ENCODE measurements at regions not wholly inside any gene's neighbourhood (a gene's known extent, or its start where the extent isn't known, plus 50 kb on each side); places are given as distances from the start of the nearest gene placed in this dataset.

DNA sequence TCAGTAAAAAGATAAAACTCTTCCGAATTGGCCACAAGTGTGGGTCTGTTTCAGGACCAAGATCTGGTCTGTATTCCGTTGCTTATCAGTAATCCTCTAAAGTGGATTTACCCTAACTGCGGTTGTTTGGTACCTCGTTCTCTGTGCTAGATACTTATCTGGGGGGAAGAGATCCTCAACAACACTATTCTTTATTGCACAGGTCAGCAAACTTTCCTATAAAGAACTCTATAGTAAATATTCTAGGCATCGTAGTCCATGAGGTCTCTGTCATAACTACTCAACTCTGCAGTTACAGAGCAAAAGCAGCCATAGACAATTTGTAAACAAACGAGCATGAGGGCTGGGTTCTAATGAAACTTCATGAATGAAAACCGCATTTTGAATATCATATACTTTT lies 335.8 kb upstream of the KIF2A start:
- DNase-seq (no peak), ATAC-seq (no peak)
- intact Hi-C loops (cut with DNase I; ENCODE audit: low total_unique reads) = no loop called here
- TF ChIP-seq, protein P1, sequence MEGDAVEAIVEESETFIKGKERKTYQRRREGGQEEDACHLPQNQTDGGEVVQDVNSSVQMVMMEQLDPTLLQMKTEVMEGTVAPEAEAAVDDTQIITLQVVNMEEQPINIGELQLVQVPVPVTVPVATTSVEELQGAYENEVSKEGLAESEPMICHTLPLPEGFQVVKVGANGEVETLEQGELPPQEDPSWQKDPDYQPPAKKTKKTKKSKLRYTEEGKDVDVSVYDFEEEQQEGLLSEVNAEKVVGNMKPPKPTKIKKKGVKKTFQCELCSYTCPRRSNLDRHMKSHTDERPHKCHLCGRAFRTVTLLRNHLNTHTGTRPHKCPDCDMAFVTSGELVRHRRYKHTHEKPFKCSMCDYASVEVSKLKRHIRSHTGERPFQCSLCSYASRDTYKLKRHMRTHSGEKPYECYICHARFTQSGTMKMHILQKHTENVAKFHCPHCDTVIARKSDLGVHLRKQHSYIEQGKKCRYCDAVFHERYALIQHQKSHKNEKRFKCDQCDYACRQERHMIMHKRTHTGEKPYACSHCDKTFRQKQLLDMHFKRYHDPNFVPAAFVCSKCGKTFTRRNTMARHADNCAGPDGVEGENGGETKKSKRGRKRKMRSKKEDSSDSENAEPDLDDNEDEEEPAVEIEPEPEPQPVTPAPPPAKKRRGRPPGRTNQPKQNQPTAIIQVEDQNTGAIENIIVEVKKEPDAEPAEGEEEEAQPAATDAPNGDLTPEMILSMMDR (IDR thresholded peaks at IDR 0.05 in 4 of 5, conservative IDR thresholded peaks at IDR 0.05 in 1 of 5) = no peak
- no peak for TF ChIP-seq POLR2A (IDR thresholded peaks at IDR 0.05)
- H3K9me3 ChIP-seq = no peaks in the 10 kb centered on the region
- H3K36me3 ChIP-seq = no peaks in the 10 kb centered on the region
- no peaks in the 10 kb centered on the region for H3K27me3 ChIP-seq
- H3K27ac ChIP-seq = no peak overlapping the region
- H3K4me1 ChIP-seq = no peaks in the 10 kb centered on the region
- no peak overlapping the region for H3K4me3 ChIP-seq
- in situ Hi-C loops (cut with MboI; ENCODE audit: low sequenced_read_pairs in 4 of 4) = no loop called here

DNA sequence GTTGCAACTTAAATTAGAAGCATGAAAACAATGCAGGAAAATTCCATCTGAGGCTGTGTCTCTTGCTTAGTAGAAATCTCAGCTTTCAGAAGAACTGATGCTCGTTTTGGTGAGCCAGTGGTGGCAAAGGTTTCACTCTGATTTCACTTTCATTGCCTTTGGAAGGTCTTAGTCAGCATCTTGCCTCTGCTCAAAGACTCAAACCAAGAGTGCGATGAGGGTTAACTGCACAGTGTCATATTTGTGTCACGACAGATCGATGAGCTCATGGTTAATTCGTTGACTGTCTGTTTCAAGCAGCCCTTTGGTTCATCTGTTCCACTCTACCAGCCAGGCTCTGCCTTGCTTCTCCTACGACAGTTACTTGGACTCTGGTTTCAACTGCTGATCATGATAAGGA lies 331.3 kb upstream of the KIF2A start:
- DNase-seq (no peak), ATAC-seq (no peak)
- Histone ChIP-seq H3K27ac (no peak overlapping the region), H3K27me3 (no peaks in the 10 kb centered on the region), H3K4me3 (no peak overlapping the region), H3K4me1 (no peaks in the 10 kb centered on the region), H3K36me3 (no peaks in the 10 kb centered on the region), H3K9me3 (no peaks in the 10 kb centered on the region)
- TF ChIP-seq, protein P1 (IDR thresholded peaks at IDR 0.05 in 4 of 5, conservative IDR thresholded peaks at IDR 0.05 in 1 of 5) = no peak
- TF ChIP-seq POLR2A (IDR thresholded peaks at IDR 0.05) = no peak
- in situ Hi-C loops (cut with MboI; ENCODE audit: low sequenced_read_pairs in 4 of 4) = no loop called here
- intact Hi-C loops (cut with DNase I; ENCODE audit: low total_unique reads) = no loop called here

DNA sequence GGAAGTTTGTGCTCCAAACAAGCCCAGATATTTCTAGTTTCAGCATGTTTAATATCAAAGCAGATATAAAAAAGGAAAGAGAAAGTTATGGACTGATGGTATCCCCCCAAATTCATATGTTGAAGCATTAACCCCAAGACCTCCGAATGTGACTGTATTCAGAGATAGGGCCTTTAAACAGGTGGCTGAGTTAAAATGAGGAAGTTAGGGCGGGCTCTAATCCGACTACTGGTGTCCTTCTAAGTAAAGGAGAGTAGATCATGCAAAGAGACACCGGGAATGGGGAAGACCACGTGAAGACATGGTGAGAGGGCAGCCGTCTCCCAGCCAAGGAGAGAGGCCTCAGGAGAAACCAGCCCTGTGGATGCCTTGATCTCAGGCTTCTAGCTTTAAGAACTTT lies 324.1 kb upstream of the KIF2A start:
- TF ChIP-seq, protein P1 (IDR thresholded peaks at IDR 0.05 in 4 of 5, conservative IDR thresholded peaks at IDR 0.05 in 1 of 5) = no peak
- no peak for TF ChIP-seq POLR2A (IDR thresholded peaks at IDR 0.05)
- Histone ChIP-seq H3K27me3 (no peaks in the 10 kb centered on the region), H3K4me1 (no peaks in the 10 kb centered on the region), H3K9me3 (no peaks in the 10 kb centered on the region), H3K4me3 (no peak overlapping the region), H3K36me3 (no peaks in the 10 kb centered on the region), H3K27ac (no peak overlapping the region)
- ATAC-seq (no peak), DNase-seq (no peak)
- intact Hi-C loops (cut with DNase I; ENCODE audit: low total_unique reads) (no loop called here), in situ Hi-C loops (cut with MboI; ENCODE audit: low sequenced_read_pairs in 4 of 4) (no loop called here)

DNA sequence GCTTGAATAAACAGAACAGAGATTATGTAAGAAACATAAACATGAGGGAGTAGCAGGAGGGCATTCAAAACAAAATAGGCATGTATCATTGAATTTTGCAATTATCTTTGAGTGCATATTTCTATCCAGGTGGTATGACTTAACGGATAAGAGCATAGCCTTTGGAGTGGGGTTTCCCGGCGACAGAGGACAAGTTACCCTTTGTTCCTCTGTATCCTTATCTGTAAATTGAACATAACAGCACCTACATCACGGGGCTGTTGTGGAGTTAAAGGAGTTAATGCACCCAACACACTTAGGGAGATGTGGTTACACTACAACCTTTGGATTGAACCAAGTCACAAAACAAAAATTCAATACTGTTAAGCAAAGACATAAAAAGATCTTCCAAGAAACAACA lies 314.6 kb upstream of the KIF2A start:
- Histone ChIP-seq H3K4me1 (no peaks in the 10 kb centered on the region), H3K9me3 (no peaks in the 10 kb centered on the region), H3K27me3 (no peaks in the 10 kb centered on the region), H3K4me3 (no peak overlapping the region), H3K36me3 (no peaks in the 10 kb centered on the region), H3K27ac (no peak overlapping the region)
- TF ChIP-seq, protein P1 (IDR thresholded peaks at IDR 0.05 in 4 of 5, conservative IDR thresholded peaks at IDR 0.05 in 1 of 5) = no peak
- TF ChIP-seq POLR2A (IDR thresholded peaks at IDR 0.05) = no peak
- DNase-seq (no peak), ATAC-seq (no peak)
- intact Hi-C loops (cut with DNase I; ENCODE audit: low total_unique reads) (no loop called here), in situ Hi-C loops (cut with MboI; ENCODE audit: low sequenced_read_pairs in 4 of 4) (no loop called here)

DNA sequence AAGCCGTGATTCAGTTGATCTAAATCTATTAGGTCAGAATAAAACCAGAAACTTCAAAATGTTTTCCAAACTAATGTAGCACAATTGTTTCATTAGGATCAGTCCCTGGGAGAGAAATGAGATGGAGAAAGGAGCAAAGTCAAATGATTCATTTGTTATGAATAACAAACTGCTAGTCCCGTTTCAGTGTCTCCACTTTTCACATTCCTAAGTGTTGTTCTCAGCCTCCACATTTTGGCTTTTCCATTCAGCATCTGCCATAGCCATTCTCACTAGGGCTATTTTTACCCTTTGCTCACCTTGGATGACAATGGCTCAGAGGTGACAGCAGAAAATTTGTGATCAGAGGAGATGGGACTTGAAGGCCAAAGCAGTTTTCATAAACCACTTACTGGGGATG lies 314.1 kb upstream of the KIF2A start:
- no peak overlapping the region for H3K27ac ChIP-seq
- in situ Hi-C loops (cut with MboI; ENCODE audit: low sequenced_read_pairs in 4 of 4) (no loop called here), intact Hi-C loops (cut with DNase I; ENCODE audit: low total_unique reads) (no loop called here)
- no peak for ATAC-seq
- H3K4me1 ChIP-seq = no peaks in the 10 kb centered on the region
- H3K9me3 ChIP-seq = no peaks in the 10 kb centered on the region
- no peak for DNase-seq
- H3K4me3 ChIP-seq = no peak overlapping the region
- TF ChIP-seq, protein P1 (IDR thresholded peaks at IDR 0.05 in 4 of 5, conservative IDR thresholded peaks at IDR 0.05 in 1 of 5) = no peak
- TF ChIP-seq POLR2A (IDR thresholded peaks at IDR 0.05) = no peak
- no peaks in the 10 kb centered on the region for H3K36me3 ChIP-seq
- no peaks in the 10 kb centered on the region for H3K27me3 ChIP-seq

All from gastrocnemius medialis (tissue), 4 donors.